Superior temporal gyrus (tissue), 1 donor: ENCODE measurements at regions not wholly inside any gene's neighbourhood (a gene's known extent, or its start where the extent isn't known, plus 50 kb on each side); places are given as distances from the start of the nearest gene placed in this dataset.
"Not testable (repeated sequence)": the region's sequence is repeated elsewhere in the genome, so short reads cannot be mapped to it uniquely, and the experiment has no call there.

Experiments
- DNase-seq: peaks from one replicate; pipeline ENCODE4 v3.0.0-alpha.2; 2016; ENCODE audit errors: extremely low spot score

GRCh38 chr18:1557711-1558110 lies 653.0 kb downstream of the ADCYAP1 start:
- not testable (repeated sequence) for DNase-seq

DNA sequence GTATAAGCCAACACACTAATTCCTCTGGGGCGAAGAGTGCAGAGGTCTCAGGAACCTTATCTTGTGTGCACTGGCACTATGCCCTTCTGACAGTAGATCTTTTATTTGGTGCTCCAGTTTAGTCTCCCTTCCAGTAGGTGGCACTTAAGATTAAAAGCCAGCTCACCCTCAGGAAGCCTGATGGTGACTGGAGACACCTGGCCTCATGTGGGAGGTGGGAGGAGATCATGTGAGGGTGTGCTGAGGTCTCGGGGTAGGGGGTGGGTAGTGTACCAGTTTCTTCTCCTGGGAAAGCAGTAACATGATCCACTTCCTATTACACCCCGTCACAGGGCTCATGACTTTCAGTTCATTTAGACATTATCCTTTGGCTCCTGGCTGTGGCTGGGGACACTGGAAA lies 654.9 kb downstream of the ADCYAP1 start:
- no peak for DNase-seq

DNA sequence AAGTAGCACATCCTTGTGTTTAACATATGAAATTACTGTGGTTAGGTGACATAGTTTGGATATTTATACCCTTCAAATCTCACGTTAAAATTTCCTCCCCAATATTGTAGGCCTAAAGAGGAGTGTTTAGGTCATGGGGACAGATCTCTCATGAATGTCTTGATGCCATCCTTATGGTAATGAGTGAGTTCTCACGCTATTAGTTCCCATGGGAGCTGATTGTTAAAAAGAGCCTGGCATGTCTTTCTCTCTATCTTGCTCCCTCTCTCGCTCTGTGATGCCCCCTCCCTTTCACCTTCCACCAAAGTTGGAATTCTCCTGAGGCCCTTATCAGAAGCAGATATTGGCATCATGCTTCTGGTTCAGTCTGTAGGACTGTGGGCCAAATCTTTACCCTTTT lies 660.1 kb downstream of the ADCYAP1 start:
- no peak for DNase-seq

DNA sequence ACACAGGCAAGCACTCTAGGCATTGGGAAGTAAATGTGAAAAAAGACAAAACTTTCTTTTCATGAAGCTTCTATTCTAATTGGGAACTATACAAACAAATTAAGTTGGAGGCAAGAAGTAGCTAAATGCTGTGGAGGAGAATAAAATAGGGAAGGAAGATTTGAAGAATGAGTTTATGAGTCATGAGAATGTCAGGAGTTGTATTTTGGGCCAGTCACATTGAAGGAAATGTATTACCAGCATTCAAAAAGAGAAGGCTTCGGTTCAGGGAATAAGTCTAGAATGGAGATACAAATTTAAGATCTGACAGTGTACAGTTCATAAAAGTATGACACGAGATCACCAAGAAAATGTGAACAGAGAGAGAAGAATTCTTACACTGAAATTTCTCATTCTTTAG lies 666.5 kb downstream of the ADCYAP1 start:
- DNase-seq = no peak

GRCh38 chr18:1573732-1574131 lies 669.1 kb downstream of the ADCYAP1 start:
- no peak for DNase-seq

- no peak for DNase-seq
These were observed 670.4 kb downstream of the ADCYAP1 start for GRCh38 chr18:1575084-1575483.

DNA sequence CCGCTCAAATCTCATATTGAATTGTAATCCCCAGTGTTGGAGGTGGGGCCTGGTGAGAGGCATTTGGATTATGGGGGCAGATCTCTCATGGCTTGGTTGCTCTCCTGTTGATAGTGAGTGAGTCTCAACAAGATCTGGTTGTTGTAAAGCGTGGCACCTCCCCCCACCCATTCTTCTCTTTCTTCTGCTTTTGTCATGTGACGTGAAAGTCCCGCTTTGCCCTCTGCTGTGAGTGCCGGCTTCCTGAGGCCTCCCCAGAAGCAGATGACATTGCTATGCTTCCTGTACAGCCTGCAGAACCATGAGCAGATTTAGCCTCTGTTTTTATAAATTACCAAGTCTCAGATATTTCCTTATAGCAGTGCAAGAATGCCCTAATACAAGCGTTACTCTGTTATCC lies 673.8 kb downstream of the ADCYAP1 start:
- DNase-seq = no peak

- DNase-seq = no peak
These were observed 676.9 kb downstream of the ADCYAP1 start for GRCh38 chr18:1581581-1581980.

- peak; percentile 78 for DNase-seq
These were observed 681.3 kb downstream of the ADCYAP1 start for GRCh38 chr18:1585881-1586488.

GRCh38 chr18:1593091-1593490 lies 688.4 kb downstream of the ADCYAP1 start:
- no peak for DNase-seq

GRCh38 chr18:1595195-1595594 lies 690.5 kb downstream of the ADCYAP1 start:
- DNase-seq = no peak

DNA sequence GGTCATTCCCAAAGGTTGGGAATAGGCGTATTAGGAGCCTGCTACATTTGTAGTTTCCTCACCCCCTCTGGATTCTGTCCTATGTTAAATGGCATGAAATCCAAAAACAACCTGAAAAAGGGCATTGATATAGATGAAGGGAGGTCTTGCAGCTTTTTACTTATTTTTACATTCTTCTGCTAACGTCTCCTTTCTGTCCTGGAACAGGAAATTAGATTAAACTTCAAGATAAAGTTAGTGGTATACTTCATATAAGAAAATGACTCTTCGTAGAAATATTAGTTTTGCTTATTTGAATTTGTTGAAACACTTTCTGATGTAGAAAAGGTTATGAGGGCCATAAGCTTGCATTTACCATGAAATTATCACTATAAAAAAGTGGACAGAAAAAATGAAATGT lies 694.5 kb downstream of the ADCYAP1 start:
- no peak for DNase-seq

DNA sequence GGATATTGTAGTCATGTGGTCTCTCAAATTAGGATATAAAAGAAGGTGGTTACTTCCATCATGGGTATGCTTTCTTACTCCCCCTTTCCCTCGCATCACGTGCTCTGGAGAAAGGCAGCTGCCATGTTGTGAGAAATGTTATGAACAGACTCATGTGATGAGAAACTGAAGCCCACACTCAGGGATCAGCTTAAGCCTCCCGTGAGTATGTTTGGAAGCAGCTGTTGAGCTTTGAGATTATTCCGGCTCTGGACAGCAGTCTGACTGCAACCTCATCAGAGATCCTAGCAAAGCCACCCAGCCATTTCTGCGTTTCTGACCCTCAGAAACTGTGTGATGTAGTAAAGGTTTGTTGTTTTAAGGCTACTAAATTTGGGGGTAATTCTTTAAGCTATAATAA lies 700.1 kb downstream of the ADCYAP1 start:
- DNase-seq = no peak

- DNase-seq = no peak
These were observed 713.7 kb downstream of the ADCYAP1 start for GRCh38 chr18:1618364-1618763.

DNA sequence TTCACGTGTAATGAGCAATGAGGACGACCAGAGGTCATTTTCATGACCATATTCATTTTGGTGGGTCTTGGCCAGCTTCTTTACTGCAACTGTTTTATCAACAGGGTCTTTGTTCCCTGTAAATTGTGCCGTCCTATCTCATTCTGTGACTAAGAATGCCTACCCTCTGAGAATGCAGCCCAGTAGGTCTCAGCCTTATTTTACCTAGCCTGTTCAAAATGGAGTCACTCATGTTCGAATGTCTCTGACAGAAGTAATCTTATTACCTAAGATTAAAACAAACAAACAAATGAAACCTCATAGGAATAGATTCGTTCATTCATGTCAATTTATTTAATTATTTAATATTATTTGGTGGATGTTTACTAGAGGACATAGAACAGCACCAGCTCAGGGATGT lies 714.8 kb downstream of the ADCYAP1 start:
- DNase-seq = no peak

GRCh38 chr18:1624612-1625011 lies 719.9 kb downstream of the ADCYAP1 start:
- DNase-seq = no peak

- DNase-seq = no peak
These were observed 722.8 kb downstream of the ADCYAP1 start for GRCh38 chr18:1627494-1627893.

- DNase-seq = no peak
These were observed 744.0 kb downstream of the ADCYAP1 start for GRCh38 chr18:1648712-1649111.

- no peak for DNase-seq
These were observed 747.3 kb downstream of the ADCYAP1 start for GRCh38 chr18:1652018-1652417.

DNA sequence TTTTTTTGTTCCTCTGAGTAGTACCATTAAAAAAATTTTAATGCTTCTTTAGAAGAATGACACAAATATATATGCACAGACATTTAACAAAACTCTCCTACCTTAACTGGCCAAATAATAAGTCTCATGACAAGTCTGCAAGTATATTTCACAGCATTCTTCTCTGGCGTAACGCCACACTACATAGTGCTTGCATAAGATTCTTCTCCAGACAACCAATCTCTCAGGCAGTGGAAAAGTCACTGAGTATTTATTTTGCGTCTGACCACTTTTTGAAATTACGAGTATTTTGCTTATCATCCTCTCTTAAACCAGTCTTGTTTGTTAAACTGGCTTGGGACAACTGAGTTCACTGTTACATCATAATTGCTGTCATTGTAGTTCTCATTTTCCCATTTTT lies 749.2 kb downstream of the ADCYAP1 start:
- no peak for DNase-seq

DNA sequence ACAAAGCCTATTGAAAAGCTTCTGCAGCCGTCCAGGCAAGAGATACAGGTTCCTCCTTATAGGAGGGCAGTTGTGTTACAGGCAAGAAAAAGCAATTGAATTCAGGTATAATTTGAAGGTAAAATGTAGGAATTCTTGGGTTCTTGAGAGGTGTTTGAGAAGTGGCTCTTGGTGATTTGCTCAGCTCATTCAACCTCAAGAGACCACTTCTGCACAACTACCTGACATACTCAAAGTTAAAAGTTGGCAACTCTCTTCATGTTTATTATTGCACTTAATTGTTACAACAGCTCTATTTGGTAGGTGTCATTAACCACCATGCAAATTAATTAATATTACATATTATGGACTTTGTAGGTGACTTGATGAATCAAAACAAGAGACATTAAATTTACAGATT lies 753.2 kb downstream of the ADCYAP1 start:
- no peak for DNase-seq

- no peak for DNase-seq
These were observed 754.4 kb downstream of the ADCYAP1 start for GRCh38 chr18:1658908-1659566.

- no peak for DNase-seq
These were observed 759.4 kb downstream of the ADCYAP1 start for GRCh38 chr18:1663879-1664705.
